ENCODE measurements at regions not wholly inside any gene's neighbourhood (a gene's known extent, or its start where the extent isn't known, plus 50 kb on each side); places are given as distances from the start of the nearest gene placed in this dataset.

DNA sequence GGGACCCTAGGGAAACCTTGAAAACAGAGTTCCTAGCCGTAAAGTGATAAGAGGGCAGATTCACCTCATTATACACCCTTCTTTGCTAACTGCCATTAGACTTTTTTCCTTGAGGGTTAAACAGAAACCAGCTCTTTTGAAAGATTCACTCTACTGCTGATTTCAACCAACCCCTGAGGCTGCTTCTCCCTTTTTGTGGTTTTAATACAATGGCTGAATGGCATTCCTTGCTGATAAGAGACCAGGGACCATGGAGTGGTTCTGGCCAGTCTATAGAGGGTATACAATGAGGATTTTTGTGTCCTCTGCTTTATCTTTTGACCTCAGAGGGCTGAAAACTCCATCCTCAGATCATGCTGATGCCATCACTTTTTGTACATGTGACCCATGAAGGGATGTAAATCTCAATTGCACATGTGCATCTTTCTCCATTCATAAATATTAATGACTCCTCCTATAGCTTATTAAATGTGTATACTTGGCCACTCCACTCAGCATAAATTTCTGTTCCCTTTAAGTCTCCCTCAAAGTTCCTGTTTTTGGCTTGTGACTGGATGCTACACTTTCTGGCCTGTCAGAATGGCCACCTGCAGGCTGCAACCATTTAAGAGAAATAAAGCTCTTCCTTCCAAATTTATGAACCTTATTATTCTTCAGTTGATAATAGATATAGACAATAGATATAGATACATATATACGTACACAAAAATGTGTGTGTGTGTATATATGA, 233.8 kb upstream of the SEL1L start:
- BruUV-seq (replicated peaks) = no TSS peak
- Histone ChIP-seq H4K20me1 (ENCODE audit: insufficient read depth, low read length) (no peaks in the 10 kb centered on the region), H3K9me3 (ENCODE audit: low read length) (no peaks in the 10 kb centered on the region), H3K9me2 (ENCODE audit: insufficient read depth, low read length) (no peaks in the 10 kb centered on the region), H3K4me1 (ENCODE audit: insufficient read depth, low read length, poor library complexity, severe bottlenecking) (no peaks in the 10 kb centered on the region), H3K4me2 (ENCODE audit: low read length) (no peak overlapping the region), H2AFZ (ENCODE audit: low read length) (no peak overlapping the region), H3K4me3 (ENCODE audit: low read depth, low read length, poor library complexity, severe bottlenecking) (no peak overlapping the region), H3K79me2 (ENCODE audit: insufficient read depth, low read depth, low read length) (no peaks in the 10 kb centered on the region), H3K27ac (ENCODE audit: low read depth, low read length, poor library complexity, severe bottlenecking) (no peak overlapping the region), H3K36me3 (ENCODE audit: insufficient read depth, low read length) (no peaks in the 10 kb centered on the region)
- DNase-seq (ENCODE audit: low spot score) = no peak
- intact Hi-C loops (cut with micrococcal nuclease; ENCODE audit: unreplicated experiment) = no loop called here
- POLR2A ChIA-PET = no interaction called here
- CTCF ChIA-PET (ENCODE audit: unreplicated experiment) = no interaction called here
- no peak for TF ChIP-seq EZH2phosphoT487 (IDR thresholded peaks at IDR 0.05; ENCODE audit: borderline replicate concordance, low read depth, low read length)
- TF ChIP-seq, protein P1, sequence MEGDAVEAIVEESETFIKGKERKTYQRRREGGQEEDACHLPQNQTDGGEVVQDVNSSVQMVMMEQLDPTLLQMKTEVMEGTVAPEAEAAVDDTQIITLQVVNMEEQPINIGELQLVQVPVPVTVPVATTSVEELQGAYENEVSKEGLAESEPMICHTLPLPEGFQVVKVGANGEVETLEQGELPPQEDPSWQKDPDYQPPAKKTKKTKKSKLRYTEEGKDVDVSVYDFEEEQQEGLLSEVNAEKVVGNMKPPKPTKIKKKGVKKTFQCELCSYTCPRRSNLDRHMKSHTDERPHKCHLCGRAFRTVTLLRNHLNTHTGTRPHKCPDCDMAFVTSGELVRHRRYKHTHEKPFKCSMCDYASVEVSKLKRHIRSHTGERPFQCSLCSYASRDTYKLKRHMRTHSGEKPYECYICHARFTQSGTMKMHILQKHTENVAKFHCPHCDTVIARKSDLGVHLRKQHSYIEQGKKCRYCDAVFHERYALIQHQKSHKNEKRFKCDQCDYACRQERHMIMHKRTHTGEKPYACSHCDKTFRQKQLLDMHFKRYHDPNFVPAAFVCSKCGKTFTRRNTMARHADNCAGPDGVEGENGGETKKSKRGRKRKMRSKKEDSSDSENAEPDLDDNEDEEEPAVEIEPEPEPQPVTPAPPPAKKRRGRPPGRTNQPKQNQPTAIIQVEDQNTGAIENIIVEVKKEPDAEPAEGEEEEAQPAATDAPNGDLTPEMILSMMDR (conservative IDR thresholded peaks at IDR 0.05; ENCODE audit: low read length) = no peak

DNA sequence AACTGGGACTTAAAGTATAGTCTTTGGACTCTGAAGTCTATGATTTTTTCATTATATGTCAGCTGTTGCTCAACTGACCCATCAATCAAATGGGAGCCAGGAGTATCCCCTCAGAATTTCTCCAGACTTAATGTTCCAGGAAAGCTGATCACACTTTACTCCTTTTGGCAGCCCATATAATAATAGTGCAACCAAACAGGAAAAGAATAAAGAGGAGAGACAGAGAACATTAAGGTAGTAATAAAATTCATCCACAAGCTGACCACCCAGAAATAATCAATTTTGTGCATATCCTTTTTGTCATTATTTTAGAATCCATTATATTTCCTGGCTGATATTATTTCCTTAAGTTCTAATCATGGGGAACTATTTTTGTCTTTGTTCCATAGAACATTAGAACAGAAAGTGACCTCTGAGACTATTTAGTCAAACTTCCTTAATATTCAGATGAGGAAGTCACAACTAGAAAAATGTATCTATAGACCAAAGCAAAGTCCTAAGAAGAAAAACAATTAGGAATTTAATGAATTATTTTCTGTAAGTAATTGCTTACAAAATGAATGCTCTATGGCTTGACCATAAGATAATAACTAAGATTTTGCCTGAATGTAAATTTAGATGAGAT, 238.1 kb upstream of the SEL1L start:
- Histone ChIP-seq H3K9me2 (ENCODE audit: insufficient read depth, low read length) (no peaks in the 10 kb centered on the region), H3K4me1 (ENCODE audit: insufficient read depth, low read length, poor library complexity, severe bottlenecking) (no peaks in the 10 kb centered on the region), H3K79me2 (ENCODE audit: insufficient read depth, low read depth, low read length) (no peaks in the 10 kb centered on the region), H3K4me2 (ENCODE audit: low read length) (no peak overlapping the region), H3K27ac (ENCODE audit: low read depth, low read length, poor library complexity, severe bottlenecking) (no peak overlapping the region), H2AFZ (ENCODE audit: low read length) (no peak overlapping the region), H4K20me1 (ENCODE audit: insufficient read depth, low read length) (no peaks in the 10 kb centered on the region), H3K36me3 (ENCODE audit: insufficient read depth, low read length) (no peaks in the 10 kb centered on the region), H3K4me3 (ENCODE audit: low read depth, low read length, poor library complexity, severe bottlenecking) (no peak overlapping the region), H3K9me3 (ENCODE audit: low read length) (no peaks in the 10 kb centered on the region)
- ChIA-PET CTCF (ENCODE audit: unreplicated experiment) (no interaction called here), POLR2A (interaction anchor here (0.5 kb wide), 2 partner anchors 10 to 26 kb away, joined by 3 read pairs; no protein-coding TSS in a partner anchor)
- TF ChIP-seq EZH2phosphoT487 (IDR thresholded peaks at IDR 0.05; ENCODE audit: borderline replicate concordance, low read depth, low read length) = no peak
- no TSS peak for BruUV-seq (replicated peaks)
- intact Hi-C loops (cut with micrococcal nuclease; ENCODE audit: unreplicated experiment) = no loop called here
- no peak for DNase-seq (ENCODE audit: low spot score)

DNA sequence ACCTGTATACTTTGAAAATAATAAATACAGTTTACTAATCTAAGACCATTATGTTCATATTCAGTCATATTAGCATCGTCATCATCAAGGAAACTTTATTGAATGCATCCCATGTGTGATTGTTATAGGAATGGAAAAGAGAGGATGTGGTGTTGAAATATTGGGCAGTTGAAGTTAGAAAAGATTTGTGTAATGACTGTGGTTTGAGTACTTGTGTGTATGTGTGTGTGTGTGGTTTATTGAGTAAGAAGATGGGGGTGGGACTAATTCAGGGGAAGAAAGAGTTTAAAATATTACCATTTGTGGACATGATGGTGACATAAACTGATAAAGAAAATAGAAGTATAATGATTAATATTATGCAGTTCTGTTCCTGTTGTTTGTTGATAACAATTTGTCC, 238.7 kb upstream of the SEL1L start:
- ChIA-PET POLR2A (no interaction called here), CTCF (ENCODE audit: unreplicated experiment) (no interaction called here)
- intact Hi-C loops (cut with micrococcal nuclease; ENCODE audit: unreplicated experiment) = no loop called here
- Histone ChIP-seq H3K9me2 (ENCODE audit: insufficient read depth, low read length) (no peaks in the 10 kb centered on the region), H2AFZ (ENCODE audit: low read length) (no peak overlapping the region), H3K4me2 (ENCODE audit: low read length) (no peak overlapping the region), H3K4me1 (ENCODE audit: insufficient read depth, low read length, poor library complexity, severe bottlenecking) (no peaks in the 10 kb centered on the region), H3K4me3 (ENCODE audit: low read depth, low read length, poor library complexity, severe bottlenecking) (no peak overlapping the region), H4K20me1 (ENCODE audit: insufficient read depth, low read length) (no peaks in the 10 kb centered on the region), H3K79me2 (ENCODE audit: insufficient read depth, low read depth, low read length) (no peaks in the 10 kb centered on the region), H3K27ac (ENCODE audit: low read depth, low read length, poor library complexity, severe bottlenecking) (no peak overlapping the region), H3K9me3 (ENCODE audit: low read length) (no peaks in the 10 kb centered on the region), H3K36me3 (ENCODE audit: insufficient read depth, low read length) (no peaks in the 10 kb centered on the region)
- DNase-seq (ENCODE audit: low spot score) = no peak
- BruUV-seq (replicated peaks) = no TSS peak
- TF ChIP-seq EZH2phosphoT487 (IDR thresholded peaks at IDR 0.05; ENCODE audit: borderline replicate concordance, low read depth, low read length) = no peak
- TF ChIP-seq, protein P1 (conservative IDR thresholded peaks at IDR 0.05; ENCODE audit: low read length) = no peak

Data from OCI-LY7 (cell line).